GM18519 (cell line): ENCODE measurements at regions not wholly inside any gene's neighbourhood (a gene's known extent, or its start where the extent isn't known, plus 50 kb on each side); places are given as distances from the start of the nearest gene placed in this dataset.
A peak's percentile ranks its signal among the peaks of the same experiment; 100 is the strongest.

Source experiments
- ATAC-seq: cut with Tn5 transposase; IDR thresholded peaks from one replicate; pipeline ENCODE4 v1.9.1; 2021; ENCODE audit warnings: mild to moderate bottlenecking, moderate library complexity; ENCODE audit not compliant: unreplicated experiment, low FRiP score

- ATAC-seq = no peak
Measured at GRCh38 chr7:148472406-148472805, 118.2 kb upstream of the C7orf33 start.

GRCh38 chr7:148473703-148474480, 116.7 kb upstream of the C7orf33 start:
- no peak for ATAC-seq

- ATAC-seq = no peak
Measured at GRCh38 chr7:148474481-148475025, 116.0 kb upstream of the C7orf33 start.

- no peak for ATAC-seq
Measured at GRCh38 chr7:148478551-148478950, 112.0 kb upstream of the C7orf33 start.

- no peak for ATAC-seq
Measured at GRCh38 chr7:148480479-148481146, 110.0 kb upstream of the C7orf33 start.

GRCh38 chr7:148481147-148481526, 109.4 kb upstream of the C7orf33 start:
- ATAC-seq = no peak

- ATAC-seq = no peak
Measured at GRCh38 chr7:148481971-148482626, 108.5 kb upstream of the C7orf33 start.

- ATAC-seq = no peak
Measured at GRCh38 chr7:148483515-148484308, 106.9 kb upstream of the C7orf33 start.

- ATAC-seq = no peak
Measured at GRCh38 chr7:148484486-148484885, 106.1 kb upstream of the C7orf33 start.

GRCh38 chr7:148485618-148486017, 104.9 kb upstream of the C7orf33 start:
- no peak for ATAC-seq

GRCh38 chr7:148486937-148487336, 103.6 kb upstream of the C7orf33 start:
- no peak for ATAC-seq

GRCh38 chr7:148487912-148488311, 102.7 kb upstream of the C7orf33 start:
- no peak for ATAC-seq

GRCh38 chr7:148489678-148490077, 100.9 kb upstream of the C7orf33 start:
- ATAC-seq = no peak

GRCh38 chr7:148492157-148492860, 98.3 kb upstream of the C7orf33 start:
- no peak for ATAC-seq

GRCh38 chr7:148495605-148496004, 95.0 kb upstream of the C7orf33 start:
- no peak for ATAC-seq

GRCh38 chr7:148500978-148501377, 89.6 kb upstream of the C7orf33 start:
- ATAC-seq = no peak

GRCh38 chr7:148503900-148504487, 86.6 kb upstream of the C7orf33 start:
- no peak for ATAC-seq

GRCh38 chr7:148505645-148506375, 84.8 kb upstream of the C7orf33 start:
- no peak for ATAC-seq

- ATAC-seq = peak; percentile 96
Measured at GRCh38 chr7:148507064-148507573, 83.4 kb upstream of the C7orf33 start.
